ENCODE measurements at regions not wholly inside any gene's neighbourhood (a gene's known extent, or its start where the extent isn't known, plus 50 kb on each side); places are given as distances from the start of the nearest gene placed in this dataset.

- H3K4me3 ChIP-seq (ENCODE audit: low read depth, low read length, poor library complexity, severe bottlenecking), result no peak overlapping the region
- peaks cover 2% of the 10 kb centered on the region for H3K27me3 ChIP-seq (replicated peaks; ENCODE audit: insufficient read depth, low read depth, low read length, poor library complexity)
- no peaks in the 10 kb centered on the region for H3K9me3 ChIP-seq (ENCODE audit: low read depth, low read length, poor library complexity, severe bottlenecking)
- CTCF ChIA-PET, result no interaction called here
- BruUV-seq (replicated peaks), result no TSS peak
- intact Hi-C loops (cut with micrococcal nuclease; ENCODE audit: unreplicated experiment), result no loop called here
- H3K27ac ChIP-seq (ENCODE audit: low read depth, low read length, poor library complexity, severe bottlenecking), result no peak overlapping the region
- POLR2A ChIA-PET (ENCODE audit: low non-redundant PET), result no interaction called here
- H3K36me3 ChIP-seq (ENCODE audit: insufficient read depth, low read length, poor library complexity, severe bottlenecking), result no peaks in the 10 kb centered on the region
- TF ChIP-seq EZH2 (IDR thresholded peaks at IDR 0.05; ENCODE audit: borderline replicate concordance, low read depth, low read length, poor library complexity, severe bottlenecking) (no peak), CTCF (conservative IDR thresholded peaks at IDR 0.05; ENCODE audit: low read depth, low read length) (peak; percentile 98)
- no peaks in the 10 kb centered on the region for H3K4me1 ChIP-seq (ENCODE audit: insufficient read depth, low read length, poor library complexity, severe bottlenecking)
- DNase-seq (ENCODE audit: low spot score), result peak; percentile 33
Observed at GRCh38 chr2:238970553-238971081, 122.7 kb downstream of the TWIST2 start.

- H3K9me3 ChIP-seq (ENCODE audit: low read depth, low read length, poor library complexity, severe bottlenecking), result no peaks in the 10 kb centered on the region
- H3K27me3 ChIP-seq (replicated peaks; ENCODE audit: insufficient read depth, low read depth, low read length, poor library complexity), result no peaks in the 10 kb centered on the region
- no peaks in the 10 kb centered on the region for H3K36me3 ChIP-seq (ENCODE audit: insufficient read depth, low read length, poor library complexity, severe bottlenecking)
- no peak for DNase-seq (ENCODE audit: low spot score)
- intact Hi-C loops (cut with micrococcal nuclease; ENCODE audit: unreplicated experiment), result no loop called here
- ChIA-PET CTCF (no interaction called here), POLR2A (ENCODE audit: low non-redundant PET) (no interaction called here)
- H3K4me3 ChIP-seq (ENCODE audit: low read depth, low read length, poor library complexity, severe bottlenecking), result no peak overlapping the region
- TF ChIP-seq EZH2 (IDR thresholded peaks at IDR 0.05; ENCODE audit: borderline replicate concordance, low read depth, low read length, poor library complexity, severe bottlenecking) (no peak), CTCF (conservative IDR thresholded peaks at IDR 0.05; ENCODE audit: low read depth, low read length) (no peak)
- BruUV-seq (replicated peaks), result no TSS peak
- no peak overlapping the region for H3K27ac ChIP-seq (ENCODE audit: low read depth, low read length, poor library complexity, severe bottlenecking)
- H3K4me1 ChIP-seq (ENCODE audit: insufficient read depth, low read length, poor library complexity, severe bottlenecking), result no peaks in the 10 kb centered on the region
Observed at GRCh38 chr2:238971318-238972145, 123.6 kb downstream of the TWIST2 start.

- H3K4me3 ChIP-seq (ENCODE audit: low read depth, low read length, poor library complexity, severe bottlenecking), result no peak overlapping the region
- ChIA-PET POLR2A (ENCODE audit: low non-redundant PET) (no interaction called here), CTCF (no interaction called here)
- BruUV-seq (replicated peaks), result no TSS peak
- DNase-seq (ENCODE audit: low spot score), result no peak
- H3K9me3 ChIP-seq (ENCODE audit: low read depth, low read length, poor library complexity, severe bottlenecking), result no peaks in the 10 kb centered on the region
- H3K27ac ChIP-seq (ENCODE audit: low read depth, low read length, poor library complexity, severe bottlenecking), result no peak overlapping the region
- no peak for TF ChIP-seq CTCF (conservative IDR thresholded peaks at IDR 0.05; ENCODE audit: low read depth, low read length)
- no peak for TF ChIP-seq EZH2 (IDR thresholded peaks at IDR 0.05; ENCODE audit: borderline replicate concordance, low read depth, low read length, poor library complexity, severe bottlenecking)
- no peaks in the 10 kb centered on the region for H3K36me3 ChIP-seq (ENCODE audit: insufficient read depth, low read length, poor library complexity, severe bottlenecking)
- H3K27me3 ChIP-seq (replicated peaks; ENCODE audit: insufficient read depth, low read depth, low read length, poor library complexity), result no peaks in the 10 kb centered on the region
- intact Hi-C loops (cut with micrococcal nuclease; ENCODE audit: unreplicated experiment), result no loop called here
- H3K4me1 ChIP-seq (ENCODE audit: insufficient read depth, low read length, poor library complexity, severe bottlenecking), result no peaks in the 10 kb centered on the region
Observed at GRCh38 chr2:238972146-238972445, 124.2 kb downstream of the TWIST2 start.

Measured in A673 (cell line).